ENCODE measurements at regions not wholly inside any gene's neighbourhood (a gene's known extent, or its start where the extent isn't known, plus 50 kb on each side); places are given as distances from the start of the nearest gene placed in this dataset.
"Not testable (repeated sequence)": the region's sequence is repeated elsewhere in the genome, so short reads cannot be mapped to it uniquely, and the experiment has no call there.

DNA sequence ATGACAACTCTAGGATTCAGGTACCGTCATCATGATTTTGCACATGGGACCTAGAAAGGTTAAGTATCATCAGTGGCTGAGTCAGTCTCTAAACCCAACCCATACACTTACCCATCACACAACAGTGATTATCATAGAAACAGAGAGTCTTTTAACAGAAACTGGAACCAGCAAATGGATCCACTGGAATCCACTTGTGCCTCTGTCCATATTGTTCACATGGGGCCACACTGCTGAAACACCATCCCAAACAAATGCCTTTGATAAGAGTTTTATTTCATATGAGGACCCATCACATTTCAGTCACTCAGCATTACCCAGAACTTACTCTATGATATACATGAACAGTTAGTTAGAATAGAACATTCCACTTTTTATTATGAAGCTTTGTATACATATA lies 430.0 kb downstream of the STK39 start:
- ATAC-seq (ENCODE audit: poor library complexity) = no peak
- Mint-ChIP-seq H3K4me3 (no peak overlapping the region), H3K27me3 (peaks cover under 1% of the 10 kb centered on the region), H3K9me3 (no peaks in the 10 kb centered on the region), H3K36me3 (ENCODE audit: low read depth) (no peaks in the 10 kb centered on the region), H3K4me1 (ENCODE audit: low read depth) (no peaks in the 10 kb centered on the region), H3K27ac (no peak overlapping the region)
- POLR2A ChIA-PET = no interaction called here
- H3K27ac ChIP-seq (ENCODE audit: low read depth in 1 of 2, low read length in 2 of 2) = no peak overlapping the region
- intact Hi-C loops (cut with DNase I, micrococcal nuclease) = no loop called here
- CTCF ChIA-PET = no interaction called here
- no peak overlapping the region for H3K4me3 ChIP-seq (ENCODE audit: low read length)
- H3K9me3 ChIP-seq (ENCODE audit: control insufficient read depth in 1 of 2, insufficient read depth in 1 of 2, low read length in 2 of 2) = no peaks in the 10 kb centered on the region
- H3K36me3 ChIP-seq (ENCODE audit: insufficient read depth, low read length) = no peaks in the 10 kb centered on the region
- H3K27me3 ChIP-seq (ENCODE audit: control insufficient read depth in 1 of 2, insufficient read depth in 2 of 2, low read length in 2 of 2) = peaks cover 0 to 4% of the 10 kb centered on the region in 2 experiments
- DNase-seq = no peak
- TF ChIP-seq, protein P1, sequence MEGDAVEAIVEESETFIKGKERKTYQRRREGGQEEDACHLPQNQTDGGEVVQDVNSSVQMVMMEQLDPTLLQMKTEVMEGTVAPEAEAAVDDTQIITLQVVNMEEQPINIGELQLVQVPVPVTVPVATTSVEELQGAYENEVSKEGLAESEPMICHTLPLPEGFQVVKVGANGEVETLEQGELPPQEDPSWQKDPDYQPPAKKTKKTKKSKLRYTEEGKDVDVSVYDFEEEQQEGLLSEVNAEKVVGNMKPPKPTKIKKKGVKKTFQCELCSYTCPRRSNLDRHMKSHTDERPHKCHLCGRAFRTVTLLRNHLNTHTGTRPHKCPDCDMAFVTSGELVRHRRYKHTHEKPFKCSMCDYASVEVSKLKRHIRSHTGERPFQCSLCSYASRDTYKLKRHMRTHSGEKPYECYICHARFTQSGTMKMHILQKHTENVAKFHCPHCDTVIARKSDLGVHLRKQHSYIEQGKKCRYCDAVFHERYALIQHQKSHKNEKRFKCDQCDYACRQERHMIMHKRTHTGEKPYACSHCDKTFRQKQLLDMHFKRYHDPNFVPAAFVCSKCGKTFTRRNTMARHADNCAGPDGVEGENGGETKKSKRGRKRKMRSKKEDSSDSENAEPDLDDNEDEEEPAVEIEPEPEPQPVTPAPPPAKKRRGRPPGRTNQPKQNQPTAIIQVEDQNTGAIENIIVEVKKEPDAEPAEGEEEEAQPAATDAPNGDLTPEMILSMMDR (IDR thresholded peaks at IDR 0.05) = no peak
- H3K4me1 ChIP-seq (ENCODE audit: insufficient read depth, low read length) = no peaks in the 10 kb centered on the region

- Histone ChIP-seq H3K4me3 (ENCODE audit: low read length) (no peak overlapping the region), H3K36me3 (ENCODE audit: insufficient read depth, low read length) (no peaks in the 10 kb centered on the region), H3K27me3 (ENCODE audit: control insufficient read depth in 1 of 2, insufficient read depth in 2 of 2, low read length in 2 of 2) (peaks cover 0 to 4% of the 10 kb centered on the region in 2 experiments), H3K9me3 (ENCODE audit: control insufficient read depth in 1 of 2, insufficient read depth in 1 of 2, low read length in 2 of 2) (no peaks in the 10 kb centered on the region), H3K4me1 (ENCODE audit: insufficient read depth, low read length) (no peaks in the 10 kb centered on the region), H3K27ac (ENCODE audit: low read depth in 1 of 2, low read length in 2 of 2) (no peak overlapping the region)
- no peaks in the 10 kb centered on the region for H3K4me1 Mint-ChIP-seq (ENCODE audit: low read depth)
- no peak overlapping the region for H3K27ac Mint-ChIP-seq
- ChIA-PET POLR2A (no interaction called here), CTCF (no interaction called here)
- no peak for ATAC-seq (ENCODE audit: poor library complexity)
- H3K9me3 Mint-ChIP-seq = no peaks in the 10 kb centered on the region
- no peaks in the 10 kb centered on the region for H3K27me3 Mint-ChIP-seq
- TF ChIP-seq, protein P1 (IDR thresholded peaks at IDR 0.05) = no peak
- no peaks in the 10 kb centered on the region for H3K36me3 Mint-ChIP-seq (ENCODE audit: low read depth)
- intact Hi-C loops (cut with DNase I, micrococcal nuclease) = no loop called here
- DNase-seq = no peak
- no peak overlapping the region for H3K4me3 Mint-ChIP-seq
These were observed 430.5 kb downstream of the STK39 start for GRCh38 chr2:167816874-167817290.

- CTCF ChIA-PET = no interaction called here
- H3K4me1 Mint-ChIP-seq (ENCODE audit: low read depth) = no peaks in the 10 kb centered on the region
- no peak overlapping the region for H3K4me3 ChIP-seq (ENCODE audit: low read length)
- H3K9me3 ChIP-seq (ENCODE audit: control insufficient read depth in 1 of 2, insufficient read depth in 1 of 2, low read length in 2 of 2) = no peaks in the 10 kb centered on the region
- H3K27ac Mint-ChIP-seq = no peak overlapping the region
- peaks cover 5% of the 10 kb centered on the region for H3K27me3 Mint-ChIP-seq
- no peaks in the 10 kb centered on the region for H3K36me3 ChIP-seq (ENCODE audit: insufficient read depth, low read length)
- TF ChIP-seq, protein P1 (IDR thresholded peaks at IDR 0.05) = no peak
- H3K4me3 Mint-ChIP-seq = no peak overlapping the region
- intact Hi-C loops (cut with DNase I, micrococcal nuclease) = no loop called here
- no peak overlapping the region for H3K27ac ChIP-seq (ENCODE audit: low read depth in 1 of 2, low read length in 2 of 2)
- POLR2A ChIA-PET = no interaction called here
- peaks cover 0 to 4% of the 10 kb centered on the region in 2 experiments for H3K27me3 ChIP-seq (ENCODE audit: control insufficient read depth in 1 of 2, insufficient read depth in 2 of 2, low read length in 2 of 2)
- no peaks in the 10 kb centered on the region for H3K9me3 Mint-ChIP-seq
- H3K4me1 ChIP-seq (ENCODE audit: insufficient read depth, low read length) = no peaks in the 10 kb centered on the region
- no peaks in the 10 kb centered on the region for H3K36me3 Mint-ChIP-seq (ENCODE audit: low read depth)
- DNase-seq (no peak), ATAC-seq (ENCODE audit: poor library complexity) (no peak)
These were observed 432.3 kb downstream of the STK39 start for GRCh38 chr2:167814881-167815718.

- H3K27ac ChIP-seq (ENCODE audit: low read depth in 1 of 2, low read length in 2 of 2); H3K4me3 Mint-ChIP-seq; H3K4me1 ChIP-seq (ENCODE audit: insufficient read depth, low read length); H3K4me1 Mint-ChIP-seq (ENCODE audit: low read depth); H3K9me3 ChIP-seq (ENCODE audit: control insufficient read depth in 1 of 2, insufficient read depth in 1 of 2, low read length in 2 of 2); H3K27me3 Mint-ChIP-seq; ATAC-seq (ENCODE audit: poor library complexity); H3K36me3 Mint-ChIP-seq (ENCODE audit: low read depth); CTCF ChIA-PET; DNase-seq; intact Hi-C loops (cut with DNase I, micrococcal nuclease); POLR2A ChIA-PET; H3K9me3 Mint-ChIP-seq; H3K27ac Mint-ChIP-seq; H3K36me3 ChIP-seq (ENCODE audit: insufficient read depth, low read length); H3K27me3 ChIP-seq (ENCODE audit: control insufficient read depth in 1 of 2, insufficient read depth in 2 of 2, low read length in 2 of 2); H3K4me3 ChIP-seq (ENCODE audit: low read length): not testable (repeated sequence)
These were observed 432.9 kb downstream of the STK39 start for GRCh38 chr2:167814482-167814880.

DNA sequence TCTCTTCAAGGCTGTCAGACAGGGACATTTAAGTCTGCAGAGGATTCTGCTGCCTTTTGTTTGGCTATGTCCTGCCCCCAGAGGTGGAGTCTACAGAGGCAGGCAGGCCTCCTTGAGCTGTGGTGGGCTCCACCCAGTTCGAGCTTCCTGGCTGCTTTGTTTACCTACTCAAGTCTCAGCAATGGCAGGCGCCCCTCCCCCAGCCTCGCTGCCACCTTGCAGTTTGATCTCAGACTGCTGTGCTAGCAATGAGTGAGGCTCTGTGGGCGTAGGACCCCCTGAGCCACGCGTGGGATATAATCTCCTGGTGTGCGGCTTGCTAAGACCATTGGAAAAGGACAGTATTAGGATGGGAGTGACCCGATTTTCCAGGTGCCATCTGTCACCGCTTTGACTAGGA lies 437.6 kb downstream of the STK39 start:
- H3K36me3 ChIP-seq (ENCODE audit: insufficient read depth, low read length); DNase-seq; H3K4me1 Mint-ChIP-seq (ENCODE audit: low read depth); POLR2A ChIA-PET; H3K27ac Mint-ChIP-seq; ATAC-seq (ENCODE audit: poor library complexity); H3K9me3 ChIP-seq (ENCODE audit: control insufficient read depth in 1 of 2, insufficient read depth in 1 of 2, low read length in 2 of 2); H3K27me3 ChIP-seq (ENCODE audit: control insufficient read depth in 1 of 2, insufficient read depth in 2 of 2, low read length in 2 of 2); CTCF ChIA-PET; intact Hi-C loops (cut with DNase I, micrococcal nuclease); H3K4me3 ChIP-seq (ENCODE audit: low read length); H3K4me1 ChIP-seq (ENCODE audit: insufficient read depth, low read length); H3K36me3 Mint-ChIP-seq (ENCODE audit: low read depth); H3K9me3 Mint-ChIP-seq; H3K27me3 Mint-ChIP-seq; H3K4me3 Mint-ChIP-seq; H3K27ac ChIP-seq (ENCODE audit: low read depth in 1 of 2, low read length in 2 of 2): not testable (repeated sequence)

All from CD4-positive, alpha-beta T cell (primary cell).